ENCODE measurements at regions not wholly inside any gene's neighbourhood (a gene's known extent, or its start where the extent isn't known, plus 50 kb on each side); places are given as distances from the start of the nearest gene placed in this dataset.

DNA sequence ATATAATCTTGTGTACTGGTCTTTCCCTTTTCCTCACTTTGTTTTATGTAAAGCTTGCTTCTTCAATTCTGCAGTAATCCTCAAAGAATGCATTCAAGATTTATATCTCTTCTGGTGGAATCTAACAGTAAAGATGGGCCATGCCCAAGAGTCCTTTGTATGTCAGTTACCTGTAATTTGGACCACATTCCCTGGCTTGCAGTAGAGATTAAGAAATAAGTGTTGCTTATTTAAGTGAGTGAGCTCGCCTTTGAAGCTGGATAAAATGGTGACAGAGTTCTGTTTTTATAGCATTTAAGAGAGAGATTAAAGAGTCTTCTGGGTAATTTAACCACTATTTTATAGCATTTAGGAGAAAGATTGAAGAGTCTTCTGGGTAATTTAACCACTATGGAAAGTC is 262.1 kb upstream of the ATP2B1 start:
- Histone ChIP-seq H3K4me3 (no peak overlapping the region), H3K36me3 (no peaks in the 10 kb centered on the region), H3K27me3 (ENCODE audit: low read depth) (no peaks in the 10 kb centered on the region), H3K4me1 (peaks cover 15% of the 10 kb centered on the region), H3K27ac (no peak overlapping the region), H3K9me3 (no peaks in the 10 kb centered on the region)
- intact Hi-C loops (cut with DNase I), result no loop called here
- DNase-seq, result no peak
- ATAC-seq, result no peak
- no peak for TF ChIP-seq CTCF (IDR thresholded peaks at IDR 0.05)

GRCh38 chr12:89969093-89969492 is 260.5 kb upstream of the ATP2B1 start:
- peaks cover 15% of the 10 kb centered on the region for H3K4me1 ChIP-seq
- H3K27ac ChIP-seq, result no peak overlapping the region
- ATAC-seq (peak; percentile 85 to 95), DNase-seq (no peak)
- no peaks in the 10 kb centered on the region for H3K36me3 ChIP-seq
- TF ChIP-seq CTCF (IDR thresholded peaks at IDR 0.05), result no peak
- no peaks in the 10 kb centered on the region for H3K9me3 ChIP-seq
- no peak overlapping the region for H3K4me3 ChIP-seq
- H3K27me3 ChIP-seq (ENCODE audit: low read depth), result no peaks in the 10 kb centered on the region
- intact Hi-C loops (cut with DNase I), result no loop called here

DNA sequence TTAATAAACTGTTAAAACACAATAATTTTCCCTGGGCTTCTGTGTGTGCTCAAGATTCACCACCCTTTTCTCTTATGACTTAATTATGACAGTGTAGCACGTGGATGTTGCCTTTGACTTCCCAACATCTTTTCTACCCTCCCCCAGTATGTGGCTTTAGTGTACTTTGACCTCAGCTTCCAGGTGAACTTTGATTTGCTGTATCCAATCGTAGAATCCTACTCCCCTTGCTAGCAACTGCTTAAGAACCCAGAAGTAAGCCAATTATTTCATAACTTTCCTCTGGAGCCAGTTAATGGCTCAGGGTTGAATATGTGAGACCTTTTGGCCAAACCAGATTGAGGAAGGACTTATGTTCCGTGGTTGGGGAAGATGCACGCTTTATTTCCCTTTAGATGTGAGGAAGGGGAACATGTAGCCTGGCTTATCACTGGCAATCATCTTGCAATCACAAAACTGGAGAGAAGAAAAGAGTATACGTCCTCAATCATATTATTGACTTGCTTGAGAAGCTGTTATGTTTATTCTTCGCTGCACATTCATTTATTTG is 259.6 kb upstream of the ATP2B1 start:
- no peaks in the 10 kb centered on the region for H3K27me3 ChIP-seq (ENCODE audit: low read depth)
- H3K27ac ChIP-seq, result no peak overlapping the region
- H3K36me3 ChIP-seq, result no peaks in the 10 kb centered on the region
- H3K4me1 ChIP-seq, result peaks cover 15% of the 10 kb centered on the region
- intact Hi-C loops (cut with DNase I), result no loop called here
- no peak for DNase-seq
- peak; percentile 39 to 40 for ATAC-seq
- no peak overlapping the region for H3K4me3 ChIP-seq
- H3K9me3 ChIP-seq, result no peaks in the 10 kb centered on the region
- no peak for TF ChIP-seq CTCF (IDR thresholded peaks at IDR 0.05)

GRCh38 chr12:89966495-89967240 is 258.0 kb upstream of the ATP2B1 start:
- H3K9me3 ChIP-seq, result no peaks in the 10 kb centered on the region
- no peaks in the 10 kb centered on the region for H3K27me3 ChIP-seq (ENCODE audit: low read depth)
- DNase-seq, result no peak
- no peak for ATAC-seq
- H3K36me3 ChIP-seq, result no peaks in the 10 kb centered on the region
- H3K4me3 ChIP-seq, result no peak overlapping the region
- intact Hi-C loops (cut with DNase I), result no loop called here
- H3K27ac ChIP-seq, result no peak overlapping the region
- no peak for TF ChIP-seq CTCF (IDR thresholded peaks at IDR 0.05)
- peaks cover 15% of the 10 kb centered on the region for H3K4me1 ChIP-seq

GRCh38 chr12:89965993-89966392 is 257.4 kb upstream of the ATP2B1 start:
- no peak for TF ChIP-seq CTCF (IDR thresholded peaks at IDR 0.05)
- DNase-seq (no peak), ATAC-seq (no peak)
- Histone ChIP-seq H3K4me3 (no peak overlapping the region), H3K27me3 (ENCODE audit: low read depth) (no peaks in the 10 kb centered on the region), H3K4me1 (peaks cover 15% of the 10 kb centered on the region), H3K27ac (no peak overlapping the region), H3K9me3 (no peaks in the 10 kb centered on the region), H3K36me3 (no peaks in the 10 kb centered on the region)
- intact Hi-C loops (cut with DNase I), result no loop called here
